ENCODE measurements at regions not wholly inside any gene's neighbourhood (a gene's known extent, or its start where the extent isn't known, plus 50 kb on each side); places are given as distances from the start of the nearest gene placed in this dataset.
A peak's percentile ranks its signal among the peaks of the same experiment; 100 is the strongest.

DNA sequence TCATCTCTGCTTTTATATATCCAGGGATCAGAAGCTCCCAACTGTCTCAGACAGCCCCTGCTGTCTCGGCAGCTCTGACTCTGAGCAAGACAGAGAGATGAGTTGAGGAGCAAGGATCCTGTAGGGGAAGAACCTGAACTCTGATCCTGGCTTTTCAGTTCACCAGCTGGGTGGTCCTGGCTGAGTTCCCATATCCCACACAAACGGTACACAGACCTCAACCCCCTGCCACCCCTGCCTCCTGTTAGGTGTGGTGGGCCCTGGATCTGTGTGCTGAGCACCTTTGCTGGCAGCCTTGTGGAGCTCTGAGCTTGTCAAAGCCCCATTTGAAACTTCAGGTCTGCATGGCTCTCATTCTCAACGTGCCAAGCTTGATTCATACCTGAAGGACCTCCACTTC lies 54.3 kb upstream of the GPR26 start:
- no peak for DNase-seq

DNA sequence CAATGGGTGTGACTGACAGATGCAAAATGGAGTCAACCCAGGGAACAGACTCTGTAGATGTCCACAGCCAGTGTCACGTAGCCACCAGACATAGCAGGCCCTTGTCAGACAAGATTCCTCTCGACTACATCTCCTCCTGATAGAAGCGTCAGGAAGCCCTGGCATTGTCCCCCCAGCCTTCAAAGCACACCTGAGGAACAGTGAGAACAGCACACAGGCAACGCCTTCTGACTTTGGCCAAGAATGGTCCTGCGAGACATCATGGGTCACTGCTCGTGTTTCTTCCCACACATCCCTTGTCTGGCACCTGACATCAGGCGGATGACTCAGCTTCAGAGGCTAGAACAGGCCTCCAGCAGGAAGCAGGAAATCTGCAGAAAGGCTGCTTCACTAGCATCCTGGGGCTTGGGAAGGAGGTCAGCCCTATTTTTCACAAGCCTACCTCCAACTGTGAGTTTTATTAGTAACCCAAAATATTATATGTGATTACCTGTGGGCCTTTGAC lies 52.8 kb upstream of the GPR26 start:
- no peak for DNase-seq

DNA sequence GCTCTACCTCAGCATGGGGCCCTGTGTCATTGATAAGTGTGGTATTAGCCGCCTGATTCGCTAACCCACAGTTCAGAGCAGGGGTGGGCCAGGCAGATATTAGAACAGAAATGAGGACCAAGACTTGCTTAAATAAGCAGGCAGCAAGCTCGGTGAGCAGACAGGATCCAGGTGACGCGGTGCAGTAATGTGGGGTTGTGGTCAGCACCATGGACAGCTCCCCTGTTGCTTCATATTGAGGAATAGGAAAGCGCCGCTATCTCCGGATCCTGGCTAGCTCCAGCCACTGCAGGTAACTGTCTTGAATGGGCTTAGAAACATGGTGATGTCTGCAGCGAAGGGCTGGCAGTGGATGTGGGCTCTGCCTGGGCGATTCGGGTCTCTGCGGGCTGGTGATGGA lies 51.3 kb upstream of the GPR26 start:
- peak; percentile 60 for DNase-seq
